DND-41 (cell line): ENCODE measurements at regions not wholly inside any gene's neighbourhood (a gene's known extent, or its start where the extent isn't known, plus 50 kb on each side); places are given as distances from the start of the nearest gene placed in this dataset.

ENCODE experiments used
- CTCF ChIP-seq: IDR thresholded peaks from 2 replicates; pipeline ENCODE4 v1.5.1; 2012; ENCODE audit warnings: borderline replicate concordance, low read length, moderate library complexity, mild to moderate bottlenecking; ENCODE audit not compliant: poor library complexity, severe bottlenecking; ENCODE audit errors: extremely low read depth
- EZH2 ChIP-seq: IDR thresholded peaks from 3 replicates; pipeline ENCODE4 v1.6.1; 2012; ENCODE audit warnings: borderline replicate concordance, low read depth, mild to moderate bottlenecking, moderate library complexity, low read length, inconsistent platforms; ENCODE audit not compliant: severe bottlenecking

GRCh38 chr1:215028954-215029353 lies 53.6 kb upstream of the KCNK2 start:
- TF ChIP-seq CTCF (no peak), EZH2 (no peak)
